GM12878 (cell line): ENCODE measurements at regions not wholly inside any gene's neighbourhood (a gene's known extent, or its start where the extent isn't known, plus 50 kb on each side); places are given as distances from the start of the nearest gene placed in this dataset. TPM values are rescaled to one million over a fixed set of nuclear protein-coding genes. Genes with fewer than 3 reads are reported as not detected.

ENCODE experiments used
- FOS ChIP-seq: IDR thresholded peaks from 3 replicates; pipeline ENCODE4 v1.6.1; 2011; ENCODE audit warnings: borderline replicate concordance; ENCODE audit not compliant: insufficient read length; ENCODE audit errors: extremely low read depth
- small RNA-seq: library from RNA; depleted of rRNA; stranded (forward); fragments of <200 nt; gene quantifications from one replicate; pipeline ENCODE3, GENCODE V24; 2014

DNA sequence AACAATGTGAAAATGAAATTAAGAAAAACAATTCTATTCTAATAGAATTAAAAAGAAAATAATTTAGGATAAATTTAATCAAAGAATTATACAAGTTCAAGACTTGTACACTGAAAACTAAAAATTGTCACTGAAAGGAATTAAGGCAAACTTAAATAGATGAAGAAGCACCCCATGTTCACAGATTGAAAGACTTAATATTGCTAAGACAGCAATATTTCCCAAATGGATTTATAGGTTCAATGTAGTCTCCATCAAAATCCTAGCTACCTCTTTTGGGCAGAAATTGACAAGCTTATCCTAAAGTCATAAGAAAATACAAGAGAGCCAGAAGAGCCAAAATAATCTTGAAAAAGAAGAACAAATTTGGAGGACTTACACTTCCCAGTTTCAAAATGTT lies 53.5 kb upstream of the UBE3A start (continued):
- TF ChIP-seq FOS: no peak

Small RNAs in the stretch of these regions (small RNA-seq; reads per million reads assigned to genes)
- not detected for gene AC023449.1
